Naive thymus-derived CD4-positive, alpha-beta T cell (primary cell): ENCODE measurements at regions not wholly inside any gene's neighbourhood (a gene's known extent, or its start where the extent isn't known, plus 50 kb on each side); places are given as distances from the start of the nearest gene placed in this dataset.

ENCODE experiments used
- ATAC-seq: fragments of 150-1000 bp; cut with Tn5 transposase; 2 replicates; pipeline ENCODE4 v1.10.0; 2021; ENCODE audit warnings: mild to moderate bottlenecking, moderate library complexity
- CTCF ChIA-PET: fragments of 350-600 bp; sonication (Branson Sonifier 250); formaldehyde crosslinking; loops from one replicate; lab custom pipeline; 2021; ENCODE audit warnings: antibody characterized with exemption; lab: Charles Lee
- POLR2A ChIA-PET: fragments of 350-600 bp; sonication (Branson Sonifier 250); formaldehyde crosslinking; loops from one replicate; lab custom pipeline; 2021; ENCODE audit warnings: antibody characterized with exemption, inconsistent platforms; lab: Charles Lee
- DNase-seq, 9 donors: peaks; one replicate each; pipeline versions ENCODE4 v3.0.0 to v3.0.0-alpha.2; 2020 to 2022; ENCODE audit warnings: mixed read lengths in 1 of 9
- H3K27ac ChIP-seq: one replicate; pipeline ENCODE4 v1.7.0; 2013; ENCODE audit warnings: mild to moderate bottlenecking, low read depth, low read length, moderate library complexity
- H3K27me3 ChIP-seq, 2 donors: one replicate each; pipeline ENCODE4 v1.7.0; 2013; ENCODE audit warnings: low read length in 2 of 2, mild to moderate bottlenecking in 2 of 2, moderate library complexity in 2 of 2; ENCODE audit not compliant: control insufficient read depth in 2 of 2, insufficient read depth in 2 of 2
- H3K36me3 ChIP-seq, 3 experiments: 1 replicate in 2 of 3; 2 replicates in 1 of 3; pipeline ENCODE4 v1.7.0; 2013; ENCODE audit warnings: low read length in 3 of 3, mild to moderate bottlenecking in 3 of 3, moderate library complexity in 1 of 3; ENCODE audit not compliant: insufficient read depth in 3 of 3, control insufficient read depth in 2 of 3
- H3K4me1 ChIP-seq, 2 donors: one replicate each; pipeline ENCODE4 v1.7.0; 2013; ENCODE audit warnings: low read length in 2 of 2, mild to moderate bottlenecking in 2 of 2, moderate library complexity in 1 of 2; ENCODE audit not compliant: control insufficient read depth in 2 of 2, insufficient read depth in 2 of 2
- H3K4me3 ChIP-seq: 2 replicates; pipeline ENCODE4 v1.7.0; 2013; ENCODE audit warnings: mild to moderate bottlenecking, low read length
- H3K9me3 ChIP-seq, 3 experiments: 1 replicate in 2 of 3; 2 replicates in 1 of 3; pipeline ENCODE4 v1.7.0; 2013; ENCODE audit warnings: low read length in 3 of 3; ENCODE audit not compliant: control insufficient read depth in 2 of 3
- H3K27ac Mint-ChIP-seq, 9 donors: one replicate each; pipeline ENCODE4 v1.8.0; 2020 to 2022; ENCODE audit warnings: mixed read lengths in 9 of 9, mild to moderate bottlenecking in 8 of 9, moderate library complexity in 5 of 9, inconsistent platforms in 2 of 9
- H3K27me3 Mint-ChIP-seq, 5 donors: one replicate each; pipeline ENCODE4 v1.8.0; 2021 to 2022; ENCODE audit warnings: mixed read lengths in 5 of 5, mild to moderate bottlenecking in 1 of 5
- H3K36me3 Mint-ChIP-seq, 5 donors: one replicate each; pipeline ENCODE4 v1.8.0; 2020 to 2022; ENCODE audit warnings: mixed read lengths in 5 of 5, mild to moderate bottlenecking in 3 of 5, inconsistent platforms in 1 of 5
- H3K4me1 Mint-ChIP-seq, 7 donors: one replicate each; pipeline ENCODE4 v1.8.0; 2020 to 2022; ENCODE audit warnings: mixed read lengths in 7 of 7, mild to moderate bottlenecking in 3 of 7, inconsistent platforms in 1 of 7
- H3K4me3 Mint-ChIP-seq, 10 donors: one replicate each; pipeline ENCODE4 v1.8.0; 2020 to 2022; ENCODE audit warnings: mild to moderate bottlenecking in 10 of 10, mixed read lengths in 10 of 10, moderate library complexity in 6 of 10, inconsistent platforms in 2 of 10
- H3K9me3 Mint-ChIP-seq, 11 donors: one replicate each; pipeline ENCODE4 v1.8.0; 2020 to 2022; ENCODE audit warnings: mixed read lengths in 11 of 11, mild to moderate bottlenecking in 4 of 11, inconsistent platforms in 1 of 11, moderate library complexity in 1 of 11
- intact Hi-C, 2 donors: fragments of 100-400 bp; cut with micrococcal nuclease; formaldehyde crosslinking; loops; one replicate each; pipeline ENCODE4 v1.15.1; 2023

GRCh38 chr6:120211955-120212792, 862.6 kb upstream of the MAN1A1 start:
- CTCF ChIA-PET: no interaction called here
- no peaks in the 10 kb centered on the region for H3K4me1 ChIP-seq
- no peaks in the 10 kb centered on the region for H3K4me1 Mint-ChIP-seq

GRCh38 chr6:120202878-120203277, 853.3 kb upstream of the MAN1A1 start:
- Histone ChIP-seq H3K4me1 (no peaks in the 10 kb centered on the region), H3K36me3 (no peaks in the 10 kb centered on the region), H3K27ac (no peak overlapping the region), H3K9me3 (no peaks in the 10 kb centered on the region), H3K4me3 (no peak overlapping the region), H3K27me3 (no peaks in the 10 kb centered on the region)
- no peak for ATAC-seq
- DNase-seq: no peak
- Mint-ChIP-seq H3K9me3 (peaks cover 0 to 4% (median 0%) of the 10 kb centered on the region in 11 donors), H3K36me3 (no peaks in the 10 kb centered on the region), H3K27me3 (no peaks in the 10 kb centered on the region), H3K27ac (no peak overlapping the region), H3K4me3 (no peak overlapping the region), H3K4me1 (no peaks in the 10 kb centered on the region)
- ChIA-PET POLR2A (no interaction called here), CTCF (no interaction called here)
- intact Hi-C loops: no loop called here

More at GRCh38 chr6:120211955-120212792, 862.6 kb upstream of the MAN1A1 start:
- H3K4me3 ChIP-seq: no peak overlapping the region
- intact Hi-C loops: no loop called here
- H3K27me3 ChIP-seq: no peaks in the 10 kb centered on the region
- Mint-ChIP-seq H3K9me3 (peaks cover 0 to 7% (median 0%) of the 10 kb centered on the region in 11 donors), H3K4me3 (no peak overlapping the region), H3K27me3 (no peaks in the 10 kb centered on the region), H3K36me3 (no peaks in the 10 kb centered on the region), H3K27ac (no peak overlapping the region)
- no peak overlapping the region for H3K27ac ChIP-seq
- H3K9me3 ChIP-seq: no peaks in the 10 kb centered on the region
- no peak for ATAC-seq
- H3K36me3 ChIP-seq: no peaks in the 10 kb centered on the region
- DNase-seq: no peak
- POLR2A ChIA-PET: no interaction called here

GRCh38 chr6:120200853-120201252, 851.3 kb upstream of the MAN1A1 start:
- intact Hi-C loops: no loop called here
- Histone ChIP-seq H3K9me3 (no peaks in the 10 kb centered on the region), H3K27ac (no peak overlapping the region), H3K4me3 (no peak overlapping the region), H3K4me1 (no peaks in the 10 kb centered on the region), H3K36me3 (no peaks in the 10 kb centered on the region), H3K27me3 (no peaks in the 10 kb centered on the region)
- CTCF ChIA-PET: no interaction called here
- DNase-seq: no peak
- no peaks in the 10 kb centered on the region for H3K4me1 Mint-ChIP-seq
- POLR2A ChIA-PET: no interaction called here
- no peaks in the 10 kb centered on the region for H3K36me3 Mint-ChIP-seq
- ATAC-seq: no peak
- no peak overlapping the region for H3K4me3 Mint-ChIP-seq
- peaks cover 0 to 4% (median 0%) of the 10 kb centered on the region in 11 donors for H3K9me3 Mint-ChIP-seq
- no peaks in the 10 kb centered on the region for H3K27me3 Mint-ChIP-seq
- no peak overlapping the region for H3K27ac Mint-ChIP-seq

GRCh38 chr6:120198033-120198432, 848.5 kb upstream of the MAN1A1 start:
- DNase-seq (no peak), ATAC-seq (no peak)
- no peak overlapping the region for H3K27ac Mint-ChIP-seq
- POLR2A ChIA-PET: no interaction called here
- no peaks in the 10 kb centered on the region for H3K36me3 Mint-ChIP-seq
- intact Hi-C loops: no loop called here
- Histone ChIP-seq H3K27ac (no peak overlapping the region), H3K27me3 (no peaks in the 10 kb centered on the region), H3K4me3 (no peak overlapping the region), H3K9me3 (no peaks in the 10 kb centered on the region), H3K36me3 (no peaks in the 10 kb centered on the region), H3K4me1 (no peaks in the 10 kb centered on the region)
- H3K9me3 Mint-ChIP-seq: no peaks in the 10 kb centered on the region
- H3K4me1 Mint-ChIP-seq: no peaks in the 10 kb centered on the region
- no peak overlapping the region for H3K4me3 Mint-ChIP-seq
- H3K27me3 Mint-ChIP-seq: no peaks in the 10 kb centered on the region
- CTCF ChIA-PET: no interaction called here

GRCh38 chr6:120186080-120186479, 836.5 kb upstream of the MAN1A1 start:
- Mint-ChIP-seq H3K36me3 (no peaks in the 10 kb centered on the region), H3K27ac (no peak overlapping the region), H3K4me1 (no peaks in the 10 kb centered on the region), H3K4me3 (no peak overlapping the region), H3K27me3 (no peaks in the 10 kb centered on the region), H3K9me3 (peaks cover 0 to 14% (median 0%) of the 10 kb centered on the region in 11 donors)
- ATAC-seq (no peak), DNase-seq (no peak)
- no peaks in the 10 kb centered on the region for H3K36me3 ChIP-seq
- H3K9me3 ChIP-seq: no peaks in the 10 kb centered on the region
- no peak overlapping the region for H3K27ac ChIP-seq
- H3K4me3 ChIP-seq: no peak overlapping the region
- CTCF ChIA-PET: no interaction called here
- POLR2A ChIA-PET: no interaction called here
- no peaks in the 10 kb centered on the region for H3K27me3 ChIP-seq
- H3K4me1 ChIP-seq: no peaks in the 10 kb centered on the region
- intact Hi-C loops: no loop called here

GRCh38 chr6:120173250-120173649, 823.7 kb upstream of the MAN1A1 start:
- no peak overlapping the region for H3K27ac Mint-ChIP-seq
- intact Hi-C loops: no loop called here
- H3K4me1 Mint-ChIP-seq: no peaks in the 10 kb centered on the region
- H3K9me3 Mint-ChIP-seq: peaks cover 0 to 4% (median 0%) of the 10 kb centered on the region in 11 donors
- Histone ChIP-seq H3K36me3 (no peaks in the 10 kb centered on the region), H3K9me3 (no peaks in the 10 kb centered on the region), H3K27me3 (no peaks in the 10 kb centered on the region), H3K27ac (no peak overlapping the region), H3K4me3 (no peak overlapping the region), H3K4me1 (no peaks in the 10 kb centered on the region)
- DNase-seq: no peak
- no peak for ATAC-seq
- ChIA-PET CTCF (no interaction called here), POLR2A (no interaction called here)
- H3K27me3 Mint-ChIP-seq: no peaks in the 10 kb centered on the region
- no peaks in the 10 kb centered on the region for H3K36me3 Mint-ChIP-seq
- H3K4me3 Mint-ChIP-seq: no peak overlapping the region

GRCh38 chr6:120164531-120164930, 815.0 kb upstream of the MAN1A1 start:
- intact Hi-C loops: no loop called here
- no peaks in the 10 kb centered on the region for H3K27me3 Mint-ChIP-seq
- H3K4me1 Mint-ChIP-seq: no peaks in the 10 kb centered on the region
- POLR2A ChIA-PET: no interaction called here
- no peaks in the 10 kb centered on the region for H3K4me1 ChIP-seq
- no peaks in the 10 kb centered on the region for H3K27me3 ChIP-seq
- no peak overlapping the region for H3K27ac Mint-ChIP-seq
- H3K36me3 Mint-ChIP-seq: no peaks in the 10 kb centered on the region
- peaks cover 0 to 4% (median 0%) of the 10 kb centered on the region in 11 donors for H3K9me3 Mint-ChIP-seq
- DNase-seq: no peak
- H3K36me3 ChIP-seq: no peaks in the 10 kb centered on the region
- no peak for ATAC-seq
- H3K4me3 Mint-ChIP-seq: no peak overlapping the region
- H3K9me3 ChIP-seq: no peaks in the 10 kb centered on the region
- H3K4me3 ChIP-seq: no peak overlapping the region
- CTCF ChIA-PET: no interaction called here
- H3K27ac ChIP-seq: no peak overlapping the region
